Fibroblast of lung (primary cell): ENCODE measurements at regions not wholly inside any gene's neighbourhood (a gene's known extent, or its start where the extent isn't known, plus 50 kb on each side); places are given as distances from the start of the nearest gene placed in this dataset.
"Not testable (repeated sequence)": the region's sequence is repeated elsewhere in the genome, so short reads cannot be mapped to it uniquely, and the experiment has no call there.

ENCODE experiments used
- DNase-seq, 2 donors: peaks; one replicate each; pipeline versions ENCODE4 v3.0.0 to v3.0.0-alpha.2; 2010; ENCODE audit warnings: low read depth in 2 of 2
- H2AFZ ChIP-seq: 2 replicates; pipeline ENCODE4 v1.5.1; 2012; ENCODE audit warnings: low read length, control low read depth, inconsistent platforms
- H3K27ac ChIP-seq: 2 replicates; pipeline ENCODE4 v1.5.1; 2011; ENCODE audit warnings: low read length, control low read depth; ENCODE audit not compliant: insufficient read depth
- H3K27me3 ChIP-seq: 2 replicates; pipeline ENCODE4 v1.5.1; 2011; ENCODE audit warnings: mild to moderate bottlenecking, low read length; ENCODE audit not compliant: control insufficient read depth, insufficient read depth
- H3K36me3 ChIP-seq: 2 replicates; pipeline ENCODE4 v1.5.1; 2011; ENCODE audit warnings: low read length; ENCODE audit not compliant: control insufficient read depth, insufficient read depth
- H3K4me1 ChIP-seq: 2 replicates; pipeline ENCODE4 v1.5.1; 2011; ENCODE audit warnings: low read length; ENCODE audit not compliant: control insufficient read depth, insufficient read depth; ENCODE audit errors: extremely low read depth
- H3K4me2 ChIP-seq: 2 replicates; pipeline ENCODE4 v1.5.1; 2011; ENCODE audit warnings: low read length, control low read depth; ENCODE audit not compliant: insufficient read depth; ENCODE audit errors: extremely low read depth
- H3K4me3 ChIP-seq, 4 experiments: fragments of 200-600 bp in 1 of 4; sonication (generic) in 1 of 4; replicated peaks in 1 of 4; 2 replicates each; pipeline ENCODE4 v1.5.1; 2011 to 2016; ENCODE audit warnings: low read length in 4 of 4, low read depth in 3 of 4, mild to moderate bottlenecking in 3 of 4, control low read depth in 2 of 4, inconsistent platforms in 1 of 4, mixed read lengths in 1 of 4; ENCODE audit not compliant: insufficient read depth in 1 of 4; ENCODE audit errors: control extremely low read depth in 1 of 4
- H3K79me2 ChIP-seq: 2 replicates; pipeline ENCODE4 v1.5.1; 2012; ENCODE audit warnings: mild to moderate bottlenecking, low read length, inconsistent platforms; ENCODE audit not compliant: control insufficient read depth, insufficient read depth
- H3K9ac ChIP-seq: 2 replicates; pipeline ENCODE4 v1.5.1; 2011; ENCODE audit warnings: mild to moderate bottlenecking, low read length, control low read depth; ENCODE audit not compliant: insufficient read depth
- H3K9me3 ChIP-seq: 2 replicates; pipeline ENCODE4 v1.5.1; 2012; ENCODE audit warnings: low read depth, low read length; ENCODE audit not compliant: control insufficient read depth, insufficient read depth
- H4K20me1 ChIP-seq: 2 replicates; pipeline ENCODE4 v1.5.1; 2011; ENCODE audit warnings: low read length; ENCODE audit not compliant: control insufficient read depth, insufficient read depth; ENCODE audit errors: extremely low read depth
- EZH2 ChIP-seq: IDR thresholded peaks from 2 replicates; pipeline ENCODE4 v1.5.1; 2012; ENCODE audit warnings: low read length, control low read depth, mild to moderate bottlenecking; ENCODE audit errors: missing control alignments
- TF ChIP-seq, protein P1 (sequence below), 2 donors: IDR thresholded peaks in 1 of 2; conservative IDR thresholded peaks in 1 of 2; 1 replicate in 1 of 2; 2 replicates in 1 of 2; pipeline ENCODE4 v1.5.1; 2011 to 2012; ENCODE audit warnings: low read length in 2 of 2, control low read depth in 1 of 2, inconsistent platforms in 1 of 2, low read depth in 1 of 2, mild to moderate bottlenecking in 1 of 2

DNA sequence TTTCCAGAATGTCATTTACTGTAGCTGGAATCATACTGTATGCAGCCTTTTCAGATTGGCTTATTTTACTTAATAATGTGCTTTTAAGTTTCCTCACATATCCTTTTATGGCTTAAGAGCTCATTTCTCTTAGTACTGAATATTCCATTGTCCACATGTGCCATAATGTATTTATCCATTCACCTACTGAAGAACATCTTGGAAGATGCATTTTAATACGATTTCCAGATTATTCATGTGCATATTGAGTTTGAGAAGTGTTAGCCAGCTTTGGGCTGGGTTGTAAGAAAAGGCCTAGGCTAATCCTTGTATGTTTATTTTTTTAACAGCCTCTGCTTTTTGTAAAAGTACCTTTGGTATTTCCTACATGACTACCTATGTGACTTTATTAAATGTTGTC, 109.3 kb upstream of the MDFIC start:
- no peaks in the 10 kb centered on the region for H4K20me1 ChIP-seq
- no peak for DNase-seq
- TF ChIP-seq EZH2 = no peak
- TF ChIP-seq, protein P1, sequence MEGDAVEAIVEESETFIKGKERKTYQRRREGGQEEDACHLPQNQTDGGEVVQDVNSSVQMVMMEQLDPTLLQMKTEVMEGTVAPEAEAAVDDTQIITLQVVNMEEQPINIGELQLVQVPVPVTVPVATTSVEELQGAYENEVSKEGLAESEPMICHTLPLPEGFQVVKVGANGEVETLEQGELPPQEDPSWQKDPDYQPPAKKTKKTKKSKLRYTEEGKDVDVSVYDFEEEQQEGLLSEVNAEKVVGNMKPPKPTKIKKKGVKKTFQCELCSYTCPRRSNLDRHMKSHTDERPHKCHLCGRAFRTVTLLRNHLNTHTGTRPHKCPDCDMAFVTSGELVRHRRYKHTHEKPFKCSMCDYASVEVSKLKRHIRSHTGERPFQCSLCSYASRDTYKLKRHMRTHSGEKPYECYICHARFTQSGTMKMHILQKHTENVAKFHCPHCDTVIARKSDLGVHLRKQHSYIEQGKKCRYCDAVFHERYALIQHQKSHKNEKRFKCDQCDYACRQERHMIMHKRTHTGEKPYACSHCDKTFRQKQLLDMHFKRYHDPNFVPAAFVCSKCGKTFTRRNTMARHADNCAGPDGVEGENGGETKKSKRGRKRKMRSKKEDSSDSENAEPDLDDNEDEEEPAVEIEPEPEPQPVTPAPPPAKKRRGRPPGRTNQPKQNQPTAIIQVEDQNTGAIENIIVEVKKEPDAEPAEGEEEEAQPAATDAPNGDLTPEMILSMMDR (conservative IDR thresholded peaks at IDR 0.05 in 1 of 2, IDR thresholded peaks at IDR 0.05 in 1 of 2; ENCODE audit: low read depth in 1 of 2, low read length in 2 of 2) = no peak

DNA sequence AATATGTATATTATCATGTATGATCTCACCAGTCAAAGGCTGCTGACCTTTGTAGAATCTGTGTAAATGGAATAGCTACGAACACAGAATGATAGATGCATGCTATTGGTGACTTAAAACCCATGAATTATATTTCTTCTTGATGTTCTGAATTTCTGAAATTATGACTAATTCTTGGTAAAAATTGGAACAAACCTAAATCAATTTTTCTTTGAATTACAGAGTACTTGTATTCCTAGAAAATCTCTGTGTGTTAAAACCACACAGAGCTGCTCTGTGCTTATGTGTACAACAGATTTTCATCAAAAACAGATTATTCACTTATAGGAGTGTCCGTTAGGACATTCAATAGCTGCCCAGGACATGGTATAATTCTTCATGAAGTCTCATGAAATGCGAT, 108.3 kb upstream of the MDFIC start:
- H4K20me1 ChIP-seq = no peaks in the 10 kb centered on the region
- DNase-seq = no peak
- no peak overlapping the region for H3K4me3 ChIP-seq
- H2AFZ ChIP-seq = no peak overlapping the region
- H3K9ac ChIP-seq = no peak overlapping the region
- H3K4me2 ChIP-seq = no peak overlapping the region
- TF ChIP-seq EZH2 = no peak
- H3K9me3 ChIP-seq = no peaks in the 10 kb centered on the region
- H3K4me1 ChIP-seq = no peaks in the 10 kb centered on the region
- no peaks in the 10 kb centered on the region for H3K27me3 ChIP-seq
- H3K79me2 ChIP-seq = no peaks in the 10 kb centered on the region
- H3K27ac ChIP-seq = no peak overlapping the region
- H3K36me3 ChIP-seq = no peaks in the 10 kb centered on the region

More for the DNA sequence above, 109.3 kb upstream of the MDFIC start:
- Histone ChIP-seq H3K27ac (no peak overlapping the region), H2AFZ (no peak overlapping the region), H3K4me3 (no peak overlapping the region), H3K4me2 (no peak overlapping the region), H3K36me3 (no peaks in the 10 kb centered on the region), H3K4me1 (no peaks in the 10 kb centered on the region), H3K79me2 (no peaks in the 10 kb centered on the region), H3K9ac (no peak overlapping the region), H3K27me3 (no peaks in the 10 kb centered on the region), H3K9me3 (no peaks in the 10 kb centered on the region)

DNA sequence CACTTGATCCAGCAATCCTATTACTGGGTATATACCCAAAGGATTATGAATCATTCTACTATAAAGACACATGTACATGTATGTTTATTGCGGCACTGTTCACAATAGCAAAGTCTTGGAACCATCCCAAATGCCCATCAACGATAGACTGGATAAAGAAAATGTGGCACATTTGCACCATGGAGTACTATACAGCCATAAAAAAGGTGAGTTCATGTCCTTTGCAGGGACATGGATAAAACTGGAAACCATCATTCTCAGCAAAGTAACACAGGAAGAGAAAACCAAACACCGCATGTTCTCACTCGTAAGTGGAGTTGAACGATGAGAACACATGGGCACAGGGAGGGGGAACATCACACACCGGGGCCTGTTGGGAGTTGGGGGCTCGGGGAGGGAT, 104.9 kb upstream of the MDFIC start:
- peaks cover 11% of the 10 kb centered on the region for H3K4me1 ChIP-seq
- not testable (repeated sequence) for H3K4me2 ChIP-seq, H3K4me3 ChIP-seq, H3K27me3 ChIP-seq, H4K20me1 ChIP-seq, H3K79me2 ChIP-seq, H3K36me3 ChIP-seq, H3K27ac ChIP-seq, H3K9me3 ChIP-seq, H3K9ac ChIP-seq, DNase-seq, H2AFZ ChIP-seq

DNA sequence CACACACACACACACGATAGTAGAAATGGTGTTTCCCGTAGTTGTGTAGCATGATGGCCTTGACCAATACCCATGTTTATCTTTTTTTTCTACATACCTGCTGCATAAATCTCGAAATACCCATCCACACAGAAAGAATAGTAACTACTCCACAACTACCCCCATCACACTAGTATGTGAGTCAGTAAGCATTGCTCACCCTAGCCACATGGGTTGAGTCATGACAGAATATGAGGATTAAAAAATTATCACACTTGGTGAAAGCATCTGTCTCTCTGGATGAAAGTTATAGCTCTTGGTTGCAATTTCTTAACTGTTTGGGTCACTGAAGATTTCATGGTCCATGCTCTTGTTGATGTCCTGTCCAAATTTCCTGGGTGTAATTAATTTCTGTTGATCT, 103.4 kb upstream of the MDFIC start:
- TF ChIP-seq EZH2 = no peak
- TF ChIP-seq, protein P1 (conservative IDR thresholded peaks at IDR 0.05 in 1 of 2, IDR thresholded peaks at IDR 0.05 in 1 of 2; ENCODE audit: low read depth in 1 of 2, low read length in 2 of 2) = no peak
- Histone ChIP-seq H2AFZ (no peak overlapping the region), H3K4me3 (no peak overlapping the region), H3K36me3 (no peaks in the 10 kb centered on the region), H3K9me3 (no peaks in the 10 kb centered on the region), H3K4me1 (peaks cover 11% of the 10 kb centered on the region), H3K9ac (no peak overlapping the region), H4K20me1 (no peaks in the 10 kb centered on the region), H3K27me3 (no peaks in the 10 kb centered on the region), H3K27ac (peak overlapping the region; percentile 77), H3K4me2 (peak overlapping the region; percentile 45), H3K79me2 (no peaks in the 10 kb centered on the region)
- DNase-seq = peak; percentile 71 to 88
